HFFc6 (cell line): ENCODE measurements at regions not wholly inside any gene's neighbourhood (a gene's known extent, or its start where the extent isn't known, plus 50 kb on each side); places are given as distances from the start of the nearest gene placed in this dataset.
A peak's percentile ranks its signal among the peaks of the same experiment; 100 is the strongest.

Experiments
- DNase-seq: peaks from one replicate; pipeline ENCODE4 v3.0.0-alpha.2; 2018
- H3K27ac Mint-ChIP-seq: 2 replicates; pipeline ENCODE4 v1.8.0; 2020; ENCODE audit warnings: mild to moderate bottlenecking, mixed read lengths
- H3K27me3 Mint-ChIP-seq: 2 replicates; pipeline ENCODE4 v1.8.0; 2021; ENCODE audit warnings: mild to moderate bottlenecking, moderate library complexity, mixed read lengths; ENCODE audit not compliant: insufficient read depth
- H3K36me3 Mint-ChIP-seq: 2 replicates; pipeline ENCODE4 v1.8.0; 2021; ENCODE audit warnings: low read depth, mixed read lengths
- H3K4me1 Mint-ChIP-seq: 2 replicates; pipeline ENCODE4 v1.8.0; 2020; ENCODE audit warnings: low read depth, mixed read lengths
- H3K4me3 Mint-ChIP-seq: 2 replicates; pipeline ENCODE4 v1.8.0; 2020; ENCODE audit warnings: mild to moderate bottlenecking, moderate library complexity, mixed read lengths
- H3K9me3 Mint-ChIP-seq: 2 replicates; pipeline ENCODE4 v1.8.0; 2020; ENCODE audit warnings: mild to moderate bottlenecking, mixed read lengths
- CTCF ChIP-seq: fragments of 200-600 bp; sonication (generic); IDR thresholded peaks from 2 replicates; pipeline ENCODE4 v1.5.0; 2021; ENCODE audit warnings: antibody characterized with exemption, mild to moderate bottlenecking

DNA sequence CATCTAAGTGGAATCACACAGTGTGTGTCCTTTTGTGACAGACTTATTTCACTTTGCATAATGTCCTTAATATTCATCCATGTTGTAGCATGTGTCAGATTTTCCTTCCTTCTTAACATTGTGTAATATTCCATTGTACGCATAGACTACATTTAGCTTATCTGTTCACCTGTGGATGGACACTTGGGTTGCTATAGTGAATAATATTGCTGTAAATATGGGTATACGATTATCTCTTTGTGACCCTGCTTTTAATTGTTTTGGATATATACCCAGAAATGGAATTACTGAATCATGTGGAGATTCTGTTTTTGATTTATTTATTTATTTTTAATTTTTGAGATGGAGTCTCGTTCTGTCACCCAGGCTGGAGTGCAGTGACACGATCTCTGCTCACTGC is 63.0 kb upstream of the ATP5PO start:
- Mint-ChIP-seq H3K4me1 (peaks cover 56% of the 10 kb centered on the region), H3K27ac (no peak overlapping the region; the same call in 1 of the 2 replicates), H3K9me3 (no peaks in the 10 kb centered on the region), H3K4me3 (no peak overlapping the region), H3K27me3 (no peaks in the 10 kb centered on the region; the same call in 1 of the 2 replicates), H3K36me3 (peaks cover 9% of the 10 kb centered on the region)
- no peak for TF ChIP-seq CTCF
- no peak for DNase-seq

GRCh38 chr21:33977721-33978369 is 62.2 kb upstream of the ATP5PO start:
- no peak for TF ChIP-seq CTCF
- H3K4me3 Mint-ChIP-seq = peak overlapping the region; percentile 84
- H3K9me3 Mint-ChIP-seq = no peaks in the 10 kb centered on the region
- H3K36me3 Mint-ChIP-seq = peaks cover 9% of the 10 kb centered on the region
- DNase-seq = no peak
- H3K4me1 Mint-ChIP-seq = peaks cover 63% of the 10 kb centered on the region
- no peaks in the 10 kb centered on the region; the same call in 1 of the 2 replicates for H3K27me3 Mint-ChIP-seq
- peak overlapping the region; percentile 100 for H3K27ac Mint-ChIP-seq

GRCh38 chr21:33977017-33977720 is 61.6 kb upstream of the ATP5PO start:
- Mint-ChIP-seq H3K27ac (peak overlapping the region; percentile 100), H3K4me3 (peak overlapping the region; percentile 84), H3K9me3 (no peaks in the 10 kb centered on the region), H3K27me3 (no peaks in the 10 kb centered on the region; the same call in 1 of the 2 replicates), H3K36me3 (peaks cover 9% of the 10 kb centered on the region), H3K4me1 (peaks cover 70% of the 10 kb centered on the region)
- DNase-seq = no peak
- no peak for TF ChIP-seq CTCF

DNA sequence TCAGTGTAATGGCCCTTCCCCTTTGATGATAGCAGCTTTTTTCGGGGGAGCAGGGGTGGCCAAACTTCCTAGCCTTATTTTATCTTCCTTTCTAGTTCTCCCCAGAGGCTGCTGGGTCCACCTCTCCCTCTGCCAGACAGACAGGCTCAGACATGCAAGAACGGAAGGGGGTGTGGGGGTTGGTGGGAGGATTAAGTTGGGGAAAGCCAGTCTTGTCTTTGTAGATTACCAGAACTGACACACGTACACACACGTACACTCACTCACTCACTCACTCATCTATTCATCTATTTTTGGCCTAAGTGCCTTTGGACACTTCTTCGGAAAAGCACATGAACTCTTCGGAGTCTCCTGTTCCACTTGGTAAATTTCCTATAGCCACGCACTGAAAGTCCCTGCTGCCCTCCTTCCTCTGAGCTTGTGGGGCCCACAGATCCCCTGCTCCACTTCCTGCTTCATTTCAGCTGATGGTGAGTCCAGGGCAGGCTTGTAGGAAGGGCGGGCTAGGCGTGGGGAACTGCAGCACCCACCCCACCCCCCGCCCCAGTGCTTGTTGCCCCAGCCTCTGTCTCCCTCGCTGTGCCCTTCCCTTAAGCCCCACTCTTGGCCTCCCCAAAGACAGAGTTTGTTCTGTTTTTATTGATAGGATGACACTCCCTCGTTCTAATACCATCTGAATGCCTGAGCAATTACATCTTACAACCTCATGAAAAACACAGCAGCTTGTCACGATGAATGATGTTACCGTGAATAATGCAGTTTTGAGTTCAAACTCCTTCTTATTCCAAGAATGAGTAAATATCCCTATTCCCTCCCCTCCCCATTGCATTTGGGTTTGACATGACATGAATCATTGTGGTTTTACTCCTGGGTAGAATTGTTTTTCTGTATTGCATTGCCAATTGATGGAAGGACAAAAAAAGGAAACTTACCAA is 60.7 kb upstream of the ATP5PO start:
- peak overlapping the region; percentile 84 for H3K4me3 Mint-ChIP-seq
- peaks cover 78% of the 10 kb centered on the region for H3K4me1 Mint-ChIP-seq
- H3K9me3 Mint-ChIP-seq = no peaks in the 10 kb centered on the region
- no peak for TF ChIP-seq CTCF
- peak; percentile 98 for DNase-seq
- H3K27me3 Mint-ChIP-seq = no peaks in the 10 kb centered on the region; the same call in 1 of the 2 replicates
- H3K27ac Mint-ChIP-seq = peak overlapping the region; percentile 100
- H3K36me3 Mint-ChIP-seq = peaks cover 9% of the 10 kb centered on the region

GRCh38 chr21:33975548-33976081 is 60.0 kb upstream of the ATP5PO start:
- Mint-ChIP-seq H3K4me1 (peaks cover 77% of the 10 kb centered on the region), H3K36me3 (peaks cover 4% of the 10 kb centered on the region; the same call in 1 of the 2 replicates), H3K9me3 (no peaks in the 10 kb centered on the region), H3K27ac (peak overlapping the region; percentile 100), H3K4me3 (peak overlapping the region; percentile 84), H3K27me3 (no peaks in the 10 kb centered on the region; the same call in 1 of the 2 replicates)
- TF ChIP-seq CTCF = no peak
- DNase-seq = peak; percentile 58
